K562 (cell line): ENCODE measurements at regions not wholly inside any gene's neighbourhood (a gene's known extent, or its start where the extent isn't known, plus 50 kb on each side); places are given as distances from the start of the nearest gene placed in this dataset.

ENCODE experiments used
- EZH2 ChIP-seq: IDR thresholded peaks from 2 replicates; pipeline ENCODE4 v1.6.1; 2012; ENCODE audit warnings: low read depth, mild to moderate bottlenecking, inconsistent platforms, low read length, borderline replicate concordance
- TF ChIP-seq, protein P1 (sequence below): IDR thresholded peaks from 3 replicates; pipeline ENCODE4 v1.6.1; 2011; ENCODE audit warnings: borderline replicate concordance, mild to moderate bottlenecking; ENCODE audit not compliant: insufficient read length, insufficient read depth

DNA sequence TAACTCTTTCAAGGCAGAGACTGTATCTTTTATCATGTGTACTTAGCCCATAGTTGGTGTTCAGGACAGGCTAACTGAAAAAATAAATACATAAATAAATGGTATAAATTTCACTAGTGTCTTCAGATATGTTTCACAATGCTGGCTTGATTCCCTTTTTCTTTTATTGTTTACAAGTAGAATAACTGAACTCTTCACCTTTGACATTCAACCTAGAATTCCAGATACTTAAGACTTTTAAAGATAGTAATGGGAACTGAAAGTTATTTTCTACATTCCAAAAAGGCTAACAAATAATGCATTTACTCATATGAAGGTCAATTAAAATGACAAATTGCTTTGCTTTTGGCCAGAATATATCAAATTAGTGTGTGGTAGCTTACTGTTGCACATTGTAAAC, 411.3 kb upstream of the TENM4 start:
- TF ChIP-seq EZH2, result no peak
- TF ChIP-seq, protein P1, sequence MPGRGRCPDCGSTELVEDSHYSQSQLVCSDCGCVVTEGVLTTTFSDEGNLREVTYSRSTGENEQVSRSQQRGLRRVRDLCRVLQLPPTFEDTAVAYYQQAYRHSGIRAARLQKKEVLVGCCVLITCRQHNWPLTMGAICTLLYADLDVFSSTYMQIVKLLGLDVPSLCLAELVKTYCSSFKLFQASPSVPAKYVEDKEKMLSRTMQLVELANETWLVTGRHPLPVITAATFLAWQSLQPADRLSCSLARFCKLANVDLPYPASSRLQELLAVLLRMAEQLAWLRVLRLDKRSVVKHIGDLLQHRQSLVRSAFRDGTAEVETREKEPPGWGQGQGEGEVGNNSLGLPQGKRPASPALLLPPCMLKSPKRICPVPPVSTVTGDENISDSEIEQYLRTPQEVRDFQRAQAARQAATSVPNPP, result no peak
